Pancreas (tissue), 10 donors: ENCODE measurements at regions not wholly inside any gene's neighbourhood (a gene's known extent, or its start where the extent isn't known, plus 50 kb on each side); places are given as distances from the start of the nearest gene placed in this dataset.

ENCODE experiments used
- ATAC-seq, 4 donors: fragments of 200-7000 bp; cut with Tn5 transposase; one replicate each; pipeline versions ENCODE4 v1.8.0 to v1.9.1; 2020; ENCODE audit warnings: mild to moderate bottlenecking in 4 of 4, moderate library complexity in 4 of 4
- DNase-seq, 6 donors: peaks; one replicate each; pipeline ENCODE4 v3.0.0-alpha.2; 2020
- FAIRE-seq: peaks from 2 replicates; lab custom pipeline; 2012; peaks lifted over from hg19 to GRCh38; lab: Jason Lieb, UNC
- H3K27ac ChIP-seq, 4 donors: fragments of 200-600 bp; sonication (generic); 1 replicate in 3 of 4; 2 replicates in 1 of 4; pipeline versions ENCODE4 v1.5.0 to v1.8.0; 2020
- H3K27me3 ChIP-seq, 4 donors: fragments of 200-600 bp; one replicate each; pipeline ENCODE4 v1.8.0; 2021
- H3K36me3 ChIP-seq, 3 donors: fragments of 200-600 bp; sonication (generic) in 1 of 3; one replicate each; pipeline versions ENCODE4 v1.5.0 to v1.8.0; 2020 to 2021
- H3K4me1 ChIP-seq, 3 donors: fragments of 200-600 bp; one replicate each; pipeline ENCODE4 v1.8.0; 2021
- H3K4me3 ChIP-seq, 4 donors: fragments of 200-600 bp; sonication (generic) in 2 of 4; one replicate each; pipeline versions ENCODE4 v1.5.0 to v1.8.0; 2020 to 2021
- H3K9me3 ChIP-seq, 4 donors: fragments of 200-600 bp; one replicate each; pipeline ENCODE4 v1.8.0; 2021
- WGBS, 2 donors: extraction: QIAGEN DNeasy Blood & Tissue Kit; methylation state at CpG; one replicate each; pipeline ENCODE4 v1.1.7; 2013; 5-methylcytosine and 5-hydroxymethylcytosine counted together
- intact Hi-C, 3 donors: fragments of 100-400 bp; cut with DNase I; formaldehyde crosslinking; loops; one replicate each; pipeline versions ENCODE4 v1.11.1 to v1.14.2; 2022
- TF ChIP-seq, protein P1 (sequence below), 4 donors: fragments of 200-600 bp; sonication (generic) in 3 of 4; IDR thresholded peaks; one replicate each; pipeline versions ENCODE4 v1.5.0 to v1.8.0; 2021; ENCODE audit warnings: antibody characterized with exemption in 4 of 4
- donor health status: healthy with polysubstance abuse.
- donor health status: DM: no; HTN: no; CAD: no; lungs with moderate emphysema.
- donor health status: DM: no; HTN: no; CAD: no.
- donor health status: control.
- donor health status: control.
- donor health status: Bipolar disorder and iron deficiency.
- donor health status: DM: yes; HTN: yes; CAD: no.
- donor health status: DM: no; HTN: no; CAD: no.
- donor health status: DM: no; HTN: no; CAD: no.
- donor health status: DM: yes; HTN: yes; CAD: no.

GRCh38 chr16:8063159-8063558, 527.2 kb downstream of the TMEM114 start:
- TF ChIP-seq, protein P1, sequence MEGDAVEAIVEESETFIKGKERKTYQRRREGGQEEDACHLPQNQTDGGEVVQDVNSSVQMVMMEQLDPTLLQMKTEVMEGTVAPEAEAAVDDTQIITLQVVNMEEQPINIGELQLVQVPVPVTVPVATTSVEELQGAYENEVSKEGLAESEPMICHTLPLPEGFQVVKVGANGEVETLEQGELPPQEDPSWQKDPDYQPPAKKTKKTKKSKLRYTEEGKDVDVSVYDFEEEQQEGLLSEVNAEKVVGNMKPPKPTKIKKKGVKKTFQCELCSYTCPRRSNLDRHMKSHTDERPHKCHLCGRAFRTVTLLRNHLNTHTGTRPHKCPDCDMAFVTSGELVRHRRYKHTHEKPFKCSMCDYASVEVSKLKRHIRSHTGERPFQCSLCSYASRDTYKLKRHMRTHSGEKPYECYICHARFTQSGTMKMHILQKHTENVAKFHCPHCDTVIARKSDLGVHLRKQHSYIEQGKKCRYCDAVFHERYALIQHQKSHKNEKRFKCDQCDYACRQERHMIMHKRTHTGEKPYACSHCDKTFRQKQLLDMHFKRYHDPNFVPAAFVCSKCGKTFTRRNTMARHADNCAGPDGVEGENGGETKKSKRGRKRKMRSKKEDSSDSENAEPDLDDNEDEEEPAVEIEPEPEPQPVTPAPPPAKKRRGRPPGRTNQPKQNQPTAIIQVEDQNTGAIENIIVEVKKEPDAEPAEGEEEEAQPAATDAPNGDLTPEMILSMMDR (IDR thresholded peaks at IDR 0.05) = no peak
- H3K4me3 ChIP-seq = no peak overlapping the region
- no peaks in the 10 kb centered on the region for H3K9me3 ChIP-seq
- FAIRE-seq (no peak), ATAC-seq (no peak), DNase-seq (no peak)
- intact Hi-C loops = no loop called here
- no peak overlapping the region for H3K27ac ChIP-seq
- no peaks in the 10 kb centered on the region for H3K4me1 ChIP-seq
- no peaks in the 10 kb centered on the region for H3K27me3 ChIP-seq
- H3K36me3 ChIP-seq = no peaks in the 10 kb centered on the region
- 68 to 72% methylated on average over 4 of the region's 4 CpGs for WGBS, 2 donors

- Histone ChIP-seq H3K36me3 (no peaks in the 10 kb centered on the region), H3K27me3 (no peaks in the 10 kb centered on the region), H3K4me3 (no peak overlapping the region), H3K27ac (no peak overlapping the region), H3K4me1 (no peaks in the 10 kb centered on the region), H3K9me3 (no peaks in the 10 kb centered on the region)
- 67 to 78% methylated on average over 9 of the region's 9 CpGs for WGBS, 2 donors
- no peak for FAIRE-seq
- no peak for DNase-seq
- TF ChIP-seq, protein P1 (IDR thresholded peaks at IDR 0.05) = no peak
- intact Hi-C loops = no loop called here
- ATAC-seq = no peak
Measured at GRCh38 chr16:8062677-8063076, 527.6 kb downstream of the TMEM114 start.

DNA sequence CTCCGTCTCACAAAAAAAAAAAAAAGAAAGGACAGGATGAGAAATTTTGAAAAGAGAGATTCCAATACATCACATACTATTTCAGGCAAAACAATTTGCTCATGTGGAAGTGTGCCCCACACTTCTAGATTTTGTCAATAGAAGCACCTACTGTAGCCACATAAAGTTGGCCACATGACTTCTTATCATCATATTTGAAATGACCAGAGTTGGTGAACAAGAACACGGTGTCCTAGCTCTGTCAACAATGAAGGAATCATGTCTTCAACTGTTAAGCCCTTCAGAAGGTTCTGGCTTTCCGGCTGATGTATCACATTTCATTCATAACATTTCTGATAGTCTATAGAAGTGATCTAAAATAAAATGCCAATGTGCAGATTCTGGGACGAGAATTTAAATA, 534.5 kb downstream of the TMEM114 start:
- H3K27ac ChIP-seq = no peak overlapping the region
- H3K36me3 ChIP-seq = no peaks in the 10 kb centered on the region
- 52 to 68% methylated on average over 4 of the region's 4 CpGs for WGBS, 2 donors
- H3K27me3 ChIP-seq = no peaks in the 10 kb centered on the region
- no peak for ATAC-seq
- DNase-seq = no peak
- H3K4me3 ChIP-seq = no peak overlapping the region
- intact Hi-C loops = no loop called here
- H3K4me1 ChIP-seq = no peaks in the 10 kb centered on the region
- FAIRE-seq = no peak
- H3K9me3 ChIP-seq = no peaks in the 10 kb centered on the region
- TF ChIP-seq, protein P1 (IDR thresholded peaks at IDR 0.05) = no peak

- Histone ChIP-seq H3K9me3 (no peaks in the 10 kb centered on the region), H3K27ac (no peak overlapping the region), H3K36me3 (no peaks in the 10 kb centered on the region), H3K27me3 (no peaks in the 10 kb centered on the region), H3K4me3 (no peak overlapping the region), H3K4me1 (no peaks in the 10 kb centered on the region)
- no peak for DNase-seq
- FAIRE-seq = no peak
- ATAC-seq = no peak
- TF ChIP-seq, protein P1 (IDR thresholded peaks at IDR 0.05) = no peak
- intact Hi-C loops = no loop called here
- WGBS, 2 donors = 61 to 70% methylated on average over 4 of the region's 4 CpGs
Measured at GRCh38 chr16:8053437-8053836, 536.9 kb downstream of the TMEM114 start.

DNA sequence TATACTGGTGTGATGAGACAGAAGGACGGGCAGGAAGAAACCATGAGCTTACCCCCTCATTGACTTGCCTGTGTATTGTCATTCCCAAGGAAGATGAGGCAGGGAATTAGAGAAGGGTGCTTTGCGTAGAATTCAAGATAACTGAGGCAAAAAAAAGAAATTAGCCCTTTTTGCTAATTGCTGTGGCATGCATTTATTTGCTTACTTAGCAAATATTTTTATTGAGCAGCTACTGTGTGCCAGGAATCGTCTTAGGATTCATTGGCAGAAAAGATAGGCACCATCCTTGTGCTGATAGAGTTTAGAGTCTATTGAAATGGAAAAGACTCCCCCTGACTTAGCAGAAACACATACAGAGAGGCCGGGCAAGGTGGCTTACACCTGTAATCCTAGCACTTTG, 541.9 kb downstream of the TMEM114 start:
- TF ChIP-seq, protein P1 (IDR thresholded peaks at IDR 0.05) = no peak
- Histone ChIP-seq H3K27me3 (no peaks in the 10 kb centered on the region), H3K36me3 (no peaks in the 10 kb centered on the region), H3K4me1 (no peaks in the 10 kb centered on the region), H3K9me3 (no peaks in the 10 kb centered on the region), H3K27ac (no peak overlapping the region), H3K4me3 (no peak overlapping the region)
- ATAC-seq (no peak), DNase-seq (no peak), FAIRE-seq (no peak)
- intact Hi-C loops = no loop called here
- WGBS, 2 donors = 45 to 66% methylated on average over 4 of the region's 4 CpGs
